SU-DHL-6 (cell line): ENCODE measurements at regions not wholly inside any gene's neighbourhood (a gene's known extent, or its start where the extent isn't known, plus 50 kb on each side); places are given as distances from the start of the nearest gene placed in this dataset.

Experiments used
- H2AFZ ChIP-seq: fragments of 200-600 bp; sonication (generic); 2 replicates; pipeline ENCODE4 v1.6.1; 2014; ENCODE audit warnings: low read depth, mild to moderate bottlenecking, moderate library complexity, mixed read lengths, antibody characterized with exemption, low read length; ENCODE audit not compliant: severe bottlenecking
- H3F3A ChIP-seq: fragments of 200-600 bp; shearing (Covaris generic); 2 replicates; pipeline ENCODE4 v1.6.0; 2016; ENCODE audit warnings: antibody characterized with exemption, mild to moderate bottlenecking; ENCODE audit not compliant: insufficient read depth
- H3K27ac ChIP-seq: fragments of 200-600 bp; sonication (generic); 2 replicates; pipeline ENCODE4 v1.5.1; 2016; ENCODE audit warnings: low read depth, mild to moderate bottlenecking, low read length, moderate library complexity, mixed read lengths
- H3K27me3 ChIP-seq: fragments of 200-600 bp; sonication (generic), shearing (Covaris generic); 2 replicates; pipeline ENCODE4 v1.6.0; 2014; ENCODE audit warnings: mild to moderate bottlenecking, low read length
- H3K36me3 ChIP-seq: fragments of 200-600 bp; sonication (generic); 2 replicates; pipeline ENCODE4 v1.6.1; 2014; ENCODE audit warnings: mild to moderate bottlenecking, low read length, mixed read lengths
- H3K4me2 ChIP-seq: fragments of 300-600, 200-600 bp; shearing (Covaris generic), sonication (generic); 2 replicates; pipeline ENCODE4 v1.6.0; 2014; ENCODE audit warnings: low read length, low read depth, mild to moderate bottlenecking; ENCODE audit not compliant: poor library complexity, severe bottlenecking
- H3K4me3 ChIP-seq: fragments of 200-600 bp; sonication (generic); 2 replicates; pipeline ENCODE4 v1.5.1; 2014; ENCODE audit warnings: antibody characterized with exemption, low read length, mild to moderate bottlenecking, mixed read lengths; ENCODE audit not compliant: insufficient read depth, poor library complexity, severe bottlenecking
- H3K79me2 ChIP-seq: fragments of 200-600 bp; sonication (generic); 2 replicates; pipeline ENCODE4 v1.6.1; 2014; ENCODE audit warnings: mild to moderate bottlenecking, low read length, moderate library complexity; ENCODE audit not compliant: insufficient read depth
- H3K9ac ChIP-seq: fragments of 200-600 bp; sonication (generic); 2 replicates; pipeline ENCODE4 v1.7.0; 2014; ENCODE audit warnings: mild to moderate bottlenecking, low read length
- H3K9me2 ChIP-seq: fragments of 200-600 bp; sonication (generic); replicated peaks from 2 replicates; pipeline ENCODE4 v1.6.1; 2014; ENCODE audit warnings: low read length; ENCODE audit not compliant: insufficient read depth
- H3K9me3 ChIP-seq: fragments of 200-600 bp; sonication (generic); 2 replicates; pipeline ENCODE4 v1.6.1; 2014; ENCODE audit warnings: low read length, mixed read lengths; ENCODE audit not compliant: insufficient read depth
- H4K20me1 ChIP-seq: fragments of 200-600 bp; sonication (generic); 2 replicates; pipeline ENCODE4 v1.6.1; 2014; ENCODE audit warnings: low read depth, mild to moderate bottlenecking, antibody characterized with exemption, low read length, moderate library complexity, mixed read lengths
- CTCF ChIP-seq: fragments of 200-600 bp; sonication (generic); IDR thresholded peaks from one replicate; pipeline ENCODE4 v1.5.1; 2017; ENCODE audit warnings: antibody characterized with exemption, mild to moderate bottlenecking, low read length, moderate library complexity; ENCODE audit not compliant: insufficient read depth, poor library complexity, severe bottlenecking
- EZH2phosphoT487 ChIP-seq: fragments of 200-600 bp; sonication (generic), shearing (Covaris generic); conservative IDR thresholded peaks from 2 replicates; pipeline ENCODE4 v1.6.1; 2018; ENCODE audit warnings: mild to moderate bottlenecking, antibody characterized with exemption, low read length, moderate library complexity, mixed read lengths

GRCh38 chr2:142241016-142241415 is 110.2 kb upstream of the LRP1B start:
- H4K20me1 ChIP-seq, result no peaks in the 10 kb centered on the region
- H3K27ac ChIP-seq, result no peak overlapping the region
- H3F3A ChIP-seq, result no peaks in the 10 kb centered on the region
- no peak overlapping the region for H3K4me3 ChIP-seq
- no peak for TF ChIP-seq CTCF
- no peak for TF ChIP-seq EZH2phosphoT487
- H3K9me2 ChIP-seq, result no peaks in the 10 kb centered on the region
- H2AFZ ChIP-seq, result no peak overlapping the region
- no peak overlapping the region for H3K4me2 ChIP-seq
- H3K9ac ChIP-seq, result no peak overlapping the region
- no peaks in the 10 kb centered on the region for H3K36me3 ChIP-seq
- H3K79me2 ChIP-seq, result no peaks in the 10 kb centered on the region
- H3K27me3 ChIP-seq, result no peaks in the 10 kb centered on the region
- no peaks in the 10 kb centered on the region for H3K9me3 ChIP-seq

- Histone ChIP-seq H3K36me3 (no peaks in the 10 kb centered on the region), H3K4me3 (no peak overlapping the region), H3K9me2 (no peaks in the 10 kb centered on the region), H2AFZ (no peak overlapping the region), H3K9me3 (no peaks in the 10 kb centered on the region), H4K20me1 (no peaks in the 10 kb centered on the region), H3K27ac (no peak overlapping the region), H3K4me2 (no peak overlapping the region), H3K9ac (no peak overlapping the region), H3K27me3 (no peaks in the 10 kb centered on the region), H3K79me2 (no peaks in the 10 kb centered on the region), H3F3A (no peaks in the 10 kb centered on the region)
- TF ChIP-seq CTCF (no peak), EZH2phosphoT487 (no peak)
Observed at GRCh38 chr2:142236181-142236580, 105.4 kb upstream of the LRP1B start.

GRCh38 chr2:142234741-142235140 is 103.9 kb upstream of the LRP1B start:
- Histone ChIP-seq H4K20me1 (no peaks in the 10 kb centered on the region), H3F3A (no peaks in the 10 kb centered on the region), H3K4me3 (no peak overlapping the region), H3K9me2 (no peaks in the 10 kb centered on the region), H3K9ac (no peak overlapping the region), H3K9me3 (no peaks in the 10 kb centered on the region), H2AFZ (no peak overlapping the region), H3K27me3 (no peaks in the 10 kb centered on the region), H3K4me2 (no peak overlapping the region), H3K36me3 (no peaks in the 10 kb centered on the region), H3K27ac (no peak overlapping the region), H3K79me2 (no peaks in the 10 kb centered on the region)
- TF ChIP-seq EZH2phosphoT487 (no peak), CTCF (no peak)
